ENCODE measurements at regions not wholly inside any gene's neighbourhood (a gene's known extent, or its start where the extent isn't known, plus 50 kb on each side); places are given as distances from the start of the nearest gene placed in this dataset.

DNA sequence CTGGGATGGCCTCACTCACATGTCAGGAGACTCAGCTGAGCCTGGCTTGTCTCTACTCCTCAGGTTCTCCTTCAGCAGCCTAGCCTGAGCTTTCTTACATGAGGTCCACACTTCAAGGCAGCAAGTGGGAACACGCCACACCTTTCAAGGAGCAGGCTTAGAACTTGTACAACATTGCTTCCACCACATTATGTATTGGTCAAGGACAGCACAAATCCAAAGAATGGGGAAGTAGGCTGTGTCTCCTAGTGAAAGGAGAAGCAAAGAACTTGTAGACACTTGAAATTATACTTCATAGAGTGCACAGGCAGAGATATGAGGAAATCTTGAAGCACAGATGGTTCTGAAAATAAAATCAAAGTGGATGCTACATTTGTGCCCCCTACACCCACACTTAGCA, 120.9 kb upstream of the NOCT start:
- no peak for TF ChIP-seq EZH2 (IDR thresholded peaks at IDR 0.05; ENCODE audit: low read length, unreplicated experiment)
- TF ChIP-seq, protein P1, sequence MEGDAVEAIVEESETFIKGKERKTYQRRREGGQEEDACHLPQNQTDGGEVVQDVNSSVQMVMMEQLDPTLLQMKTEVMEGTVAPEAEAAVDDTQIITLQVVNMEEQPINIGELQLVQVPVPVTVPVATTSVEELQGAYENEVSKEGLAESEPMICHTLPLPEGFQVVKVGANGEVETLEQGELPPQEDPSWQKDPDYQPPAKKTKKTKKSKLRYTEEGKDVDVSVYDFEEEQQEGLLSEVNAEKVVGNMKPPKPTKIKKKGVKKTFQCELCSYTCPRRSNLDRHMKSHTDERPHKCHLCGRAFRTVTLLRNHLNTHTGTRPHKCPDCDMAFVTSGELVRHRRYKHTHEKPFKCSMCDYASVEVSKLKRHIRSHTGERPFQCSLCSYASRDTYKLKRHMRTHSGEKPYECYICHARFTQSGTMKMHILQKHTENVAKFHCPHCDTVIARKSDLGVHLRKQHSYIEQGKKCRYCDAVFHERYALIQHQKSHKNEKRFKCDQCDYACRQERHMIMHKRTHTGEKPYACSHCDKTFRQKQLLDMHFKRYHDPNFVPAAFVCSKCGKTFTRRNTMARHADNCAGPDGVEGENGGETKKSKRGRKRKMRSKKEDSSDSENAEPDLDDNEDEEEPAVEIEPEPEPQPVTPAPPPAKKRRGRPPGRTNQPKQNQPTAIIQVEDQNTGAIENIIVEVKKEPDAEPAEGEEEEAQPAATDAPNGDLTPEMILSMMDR (conservative IDR thresholded peaks at IDR 0.05; ENCODE audit: low read depth, low read length) = no peak

All from PC-3 (cell line).